ENCODE measurements at regions not wholly inside any gene's neighbourhood (a gene's known extent, or its start where the extent isn't known, plus 50 kb on each side); places are given as distances from the start of the nearest gene placed in this dataset.

- no peak for TF ChIP-seq CTCF (IDR thresholded peaks at IDR 0.05)
- no peak for TF ChIP-seq SP1 (CRISPR knock-in tag; conservative IDR thresholded peaks at IDR 0.05)
- no peak for TF ChIP-seq ZNF121 (CRISPR knock-in tag; IDR thresholded peaks at IDR 0.05)
- TF ChIP-seq FOXP1 (CRISPR knock-in tag; IDR thresholded peaks at IDR 0.05; ENCODE audit: borderline replicate concordance): no peak
- no peak for TF ChIP-seq ARID4B (CRISPR knock-in tag; IDR thresholded peaks at IDR 0.05; ENCODE audit: borderline replicate concordance)
- no peak for TF ChIP-seq ZNF219 (CRISPR knock-in tag; IDR thresholded peaks at IDR 0.05; ENCODE audit: borderline replicate concordance)
- TF ChIP-seq GTF2I (CRISPR knock-in tag; conservative IDR thresholded peaks at IDR 0.05): no peak
- TF ChIP-seq TEAD4 (CRISPR knock-in tag; IDR thresholded peaks at IDR 0.05): no peak
- no peak for TF ChIP-seq ATF3 (CRISPR knock-in tag; conservative IDR thresholded peaks at IDR 0.05)
- TF ChIP-seq ESRRA (CRISPR knock-in tag; IDR thresholded peaks at IDR 0.05; ENCODE audit: borderline replicate concordance): no peak
- TF ChIP-seq MAX (CRISPR knock-in tag; IDR thresholded peaks at IDR 0.05): no peak
- TF ChIP-seq MLX (CRISPR knock-in tag; IDR thresholded peaks at IDR 0.05): no peak
Observed at GRCh38 chr3:18077128-18077840, 334.9 kb upstream of the TBC1D5 start.

All from WTC11 (cell line).